ENCODE measurements at regions not wholly inside any gene's neighbourhood (a gene's known extent, or its start where the extent isn't known, plus 50 kb on each side); places are given as distances from the start of the nearest gene placed in this dataset.

DNA sequence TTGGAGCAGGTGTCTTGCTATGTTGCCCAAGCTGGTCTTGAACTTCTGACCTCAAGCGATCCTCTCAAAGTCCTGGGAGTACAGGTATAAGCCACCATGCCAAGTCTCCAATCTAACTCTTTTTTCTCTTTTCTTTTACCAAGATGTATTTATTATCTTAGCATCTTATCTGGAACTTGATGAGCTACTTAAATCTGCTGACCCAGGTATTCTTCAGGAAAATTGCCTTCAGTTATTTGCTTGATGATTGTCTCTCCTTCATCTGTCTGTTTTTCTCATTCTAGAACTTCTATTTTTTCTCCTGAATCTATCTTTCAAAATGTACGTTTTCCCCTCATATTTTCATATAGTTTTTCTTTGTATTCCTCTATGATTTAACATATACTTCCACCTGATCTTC is 158.2 kb upstream of the DMAC1 start:
- ChIA-PET POLR2A (no interaction called here), CTCF (no interaction called here)
- Histone ChIP-seq H3K4me1 (ENCODE audit: control insufficient read depth, insufficient read depth, low read length) (no peaks in the 10 kb centered on the region), H3K36me3 (ENCODE audit: control insufficient read depth, insufficient read depth, low read length) (no peaks in the 10 kb centered on the region), H3K27me3 (ENCODE audit: control insufficient read depth, insufficient read depth, low read length) (no peaks in the 10 kb centered on the region), H3K27ac (ENCODE audit: low read length) (no peak overlapping the region), H3K4me3 (ENCODE audit: low read depth in 2 of 2, low read length in 2 of 2) (no peak overlapping the region), H3K9me3 (ENCODE audit: control insufficient read depth, insufficient read depth, low read depth, low read length) (no peaks in the 10 kb centered on the region)
- intact Hi-C loops (cut with micrococcal nuclease; ENCODE audit: unreplicated experiment) (no loop called here), in situ Hi-C loops (cut with HindIII; ENCODE audit: low pct_unique_long_range_greater_than_20kb, low sequenced_read_pairs) (no loop called here)
- TF ChIP-seq TCF7L2 (IDR thresholded peaks at IDR 0.05; ENCODE audit: low read depth, low read length) (no peak), POLR2AphosphoS5 (IDR thresholded peaks at IDR 0.05; ENCODE audit: low read depth, low read length) (no peak), SIN3A (IDR thresholded peaks at IDR 0.05; ENCODE audit: borderline replicate concordance, insufficient read depth, low read depth, low read length) (no peak)
- TF ChIP-seq, protein P1, sequence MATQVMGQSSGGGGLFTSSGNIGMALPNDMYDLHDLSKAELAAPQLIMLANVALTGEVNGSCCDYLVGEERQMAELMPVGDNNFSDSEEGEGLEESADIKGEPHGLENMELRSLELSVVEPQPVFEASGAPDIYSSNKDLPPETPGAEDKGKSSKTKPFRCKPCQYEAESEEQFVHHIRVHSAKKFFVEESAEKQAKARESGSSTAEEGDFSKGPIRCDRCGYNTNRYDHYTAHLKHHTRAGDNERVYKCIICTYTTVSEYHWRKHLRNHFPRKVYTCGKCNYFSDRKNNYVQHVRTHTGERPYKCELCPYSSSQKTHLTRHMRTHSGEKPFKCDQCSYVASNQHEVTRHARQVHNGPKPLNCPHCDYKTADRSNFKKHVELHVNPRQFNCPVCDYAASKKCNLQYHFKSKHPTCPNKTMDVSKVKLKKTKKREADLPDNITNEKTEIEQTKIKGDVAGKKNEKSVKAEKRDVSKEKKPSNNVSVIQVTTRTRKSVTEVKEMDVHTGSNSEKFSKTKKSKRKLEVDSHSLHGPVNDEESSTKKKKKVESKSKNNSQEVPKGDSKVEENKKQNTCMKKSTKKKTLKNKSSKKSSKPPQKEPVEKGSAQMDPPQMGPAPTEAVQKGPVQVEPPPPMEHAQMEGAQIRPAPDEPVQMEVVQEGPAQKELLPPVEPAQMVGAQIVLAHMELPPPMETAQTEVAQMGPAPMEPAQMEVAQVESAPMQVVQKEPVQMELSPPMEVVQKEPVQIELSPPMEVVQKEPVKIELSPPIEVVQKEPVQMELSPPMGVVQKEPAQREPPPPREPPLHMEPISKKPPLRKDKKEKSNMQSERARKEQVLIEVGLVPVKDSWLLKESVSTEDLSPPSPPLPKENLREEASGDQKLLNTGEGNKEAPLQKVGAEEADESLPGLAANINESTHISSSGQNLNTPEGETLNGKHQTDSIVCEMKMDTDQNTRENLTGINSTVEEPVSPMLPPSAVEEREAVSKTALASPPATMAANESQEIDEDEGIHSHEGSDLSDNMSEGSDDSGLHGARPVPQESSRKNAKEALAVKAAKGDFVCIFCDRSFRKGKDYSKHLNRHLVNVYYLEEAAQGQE (IDR thresholded peaks at IDR 0.05; ENCODE audit: insufficient read depth in 1 of 2, low read depth in 2 of 2, low read length in 1 of 2): no peak
- ATAC-seq: no peak
- BruUV-seq (replicated peaks): no TSS peak
- DNase-seq (ENCODE audit: low read depth, low spot score): no peak

DNA sequence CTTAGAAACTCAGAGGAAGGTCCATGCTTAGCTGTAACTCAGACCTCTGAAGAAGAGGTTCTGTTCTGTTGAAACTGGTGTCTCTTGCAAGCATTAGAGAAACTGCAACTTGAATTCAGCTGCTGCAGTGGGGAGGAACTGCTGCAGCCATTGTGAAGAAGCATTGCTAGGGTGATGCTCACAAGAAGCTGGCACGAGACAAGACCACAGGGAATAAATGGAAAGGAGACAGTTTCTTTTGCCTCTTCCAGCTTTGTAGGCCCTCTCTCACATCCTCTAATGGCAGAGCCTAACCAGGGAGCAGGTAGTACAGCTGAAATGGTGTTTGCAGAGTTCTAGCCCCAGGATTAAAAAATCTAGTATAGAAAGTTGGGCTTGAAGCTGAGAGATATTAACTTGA is 148.0 kb upstream of the DMAC1 start:
- in situ Hi-C loops (cut with HindIII; ENCODE audit: low pct_unique_long_range_greater_than_20kb, low sequenced_read_pairs): no loop called here
- Histone ChIP-seq H3K27ac (ENCODE audit: low read length) (no peak overlapping the region), H3K4me1 (ENCODE audit: control insufficient read depth, insufficient read depth, low read length) (no peaks in the 10 kb centered on the region), H3K36me3 (ENCODE audit: control insufficient read depth, insufficient read depth, low read length) (no peaks in the 10 kb centered on the region), H3K9me3 (ENCODE audit: control insufficient read depth, insufficient read depth, low read depth, low read length) (no peaks in the 10 kb centered on the region), H3K4me3 (ENCODE audit: low read depth in 2 of 2, low read length in 2 of 2) (no peak overlapping the region), H3K27me3 (ENCODE audit: control insufficient read depth, insufficient read depth, low read length) (no peaks in the 10 kb centered on the region)
- no peak for DNase-seq (ENCODE audit: low read depth, low spot score)
- intact Hi-C loops (cut with micrococcal nuclease; ENCODE audit: unreplicated experiment): no loop called here
- POLR2A ChIA-PET: no interaction called here
- TF ChIP-seq, protein P1 (IDR thresholded peaks at IDR 0.05; ENCODE audit: insufficient read depth in 1 of 2, low read depth in 2 of 2, low read length in 1 of 2): no peak
- TF ChIP-seq SIN3A (IDR thresholded peaks at IDR 0.05; ENCODE audit: borderline replicate concordance, insufficient read depth, low read depth, low read length) (no peak), POLR2AphosphoS5 (IDR thresholded peaks at IDR 0.05; ENCODE audit: low read depth, low read length) (no peak), TCF7L2 (IDR thresholded peaks at IDR 0.05; ENCODE audit: low read depth, low read length) (no peak)
- TF ChIP-seq, protein P2, sequence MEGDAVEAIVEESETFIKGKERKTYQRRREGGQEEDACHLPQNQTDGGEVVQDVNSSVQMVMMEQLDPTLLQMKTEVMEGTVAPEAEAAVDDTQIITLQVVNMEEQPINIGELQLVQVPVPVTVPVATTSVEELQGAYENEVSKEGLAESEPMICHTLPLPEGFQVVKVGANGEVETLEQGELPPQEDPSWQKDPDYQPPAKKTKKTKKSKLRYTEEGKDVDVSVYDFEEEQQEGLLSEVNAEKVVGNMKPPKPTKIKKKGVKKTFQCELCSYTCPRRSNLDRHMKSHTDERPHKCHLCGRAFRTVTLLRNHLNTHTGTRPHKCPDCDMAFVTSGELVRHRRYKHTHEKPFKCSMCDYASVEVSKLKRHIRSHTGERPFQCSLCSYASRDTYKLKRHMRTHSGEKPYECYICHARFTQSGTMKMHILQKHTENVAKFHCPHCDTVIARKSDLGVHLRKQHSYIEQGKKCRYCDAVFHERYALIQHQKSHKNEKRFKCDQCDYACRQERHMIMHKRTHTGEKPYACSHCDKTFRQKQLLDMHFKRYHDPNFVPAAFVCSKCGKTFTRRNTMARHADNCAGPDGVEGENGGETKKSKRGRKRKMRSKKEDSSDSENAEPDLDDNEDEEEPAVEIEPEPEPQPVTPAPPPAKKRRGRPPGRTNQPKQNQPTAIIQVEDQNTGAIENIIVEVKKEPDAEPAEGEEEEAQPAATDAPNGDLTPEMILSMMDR (IDR thresholded peaks at IDR 0.05): no peak
- BruUV-seq (replicated peaks): no TSS peak
- ATAC-seq: no peak
- CTCF ChIA-PET: no interaction called here

Measured in Panc1 (cell line).